ENCODE measurements at regions not wholly inside any gene's neighbourhood (a gene's known extent, or its start where the extent isn't known, plus 50 kb on each side); places are given as distances from the start of the nearest gene placed in this dataset.

DNA sequence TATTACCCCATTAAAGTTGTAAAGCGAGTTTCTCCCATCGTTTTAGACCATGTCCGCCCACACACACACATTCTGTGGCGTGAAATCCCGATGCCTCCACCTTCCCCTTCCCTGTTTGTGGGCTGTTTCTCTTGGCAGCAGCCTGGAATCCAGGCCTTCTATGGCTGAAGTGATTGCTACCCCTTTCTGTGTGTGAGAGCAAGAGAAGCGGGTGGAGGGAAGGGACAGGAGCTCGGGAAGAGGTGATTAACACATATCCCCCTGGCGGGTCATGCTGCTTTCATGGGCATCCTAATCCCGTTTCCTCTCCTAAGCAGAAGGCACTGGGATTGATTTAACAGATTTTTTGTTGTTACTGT, 283.8 kb upstream of the RGMA start:
- H4K20me1 ChIP-seq (ENCODE audit: control insufficient read depth, insufficient read depth) = no peaks in the 10 kb centered on the region
- ChIA-PET SMC1A (ENCODE audit: uncharacterized antibody, unreplicated experiment) (no interaction called here), CTCF (no interaction called here), POLR2A (no interaction called here), RAD21 (ENCODE audit: unreplicated experiment) (no interaction called here)
- no peak overlapping the region for H3K9ac ChIP-seq (ENCODE audit: control insufficient read depth, insufficient read depth, low read length)
- FAIRE-seq (no peak), ATAC-seq (no peak), DNase-seq (ENCODE audit: low read depth, low spot score) (no peak)
- WGBS (ENCODE audit: insufficient coverage, insufficient replicate concordance, low lambda C conversion rate, missing lambda C conversion rate) = 16% methylated on average over 9 of the region's 9 CpGs
- H3K27ac ChIP-seq (ENCODE audit: control insufficient read depth, insufficient read depth) = no peak overlapping the region
- intact Hi-C loops (cut with micrococcal nuclease; ENCODE audit: unreplicated experiment) = no loop called here
- no peak overlapping the region for H3K4me3 ChIP-seq
- no peaks in the 10 kb centered on the region for H3K4me1 ChIP-seq (ENCODE audit: control insufficient read depth, insufficient read depth, low read length)
- H3K36me3 ChIP-seq (ENCODE audit: control insufficient read depth in 2 of 2, insufficient read depth in 2 of 2, low read length in 1 of 2) = no peaks in the 10 kb centered on the region
- no peaks in the 10 kb centered on the region; a peak in 1 of 4 replicates for H3K27me3 ChIP-seq (replicated peaks in 1 of 2; ENCODE audit: control insufficient read depth in 2 of 2, insufficient read depth in 2 of 2, low read length in 1 of 2)
- H3K79me2 ChIP-seq (ENCODE audit: control insufficient read depth, insufficient read depth, low read length) = no peaks in the 10 kb centered on the region
- in situ Hi-C loops (cut with MboI) = no loop called here
- no peak overlapping the region for H2AFZ ChIP-seq (ENCODE audit: control insufficient read depth, low read depth, low read length)
- no peaks in the 10 kb centered on the region for H3K9me3 ChIP-seq (replicated peaks; ENCODE audit: control insufficient read depth, insufficient read depth, low read length)
- no TSS peak for BruUV-seq (replicated peaks)
- TF ChIP-seq NFYB (IDR thresholded peaks at IDR 0.05; ENCODE audit: insufficient read depth, low read depth, low read length) = no peak
- H3K4me2 ChIP-seq (ENCODE audit: control insufficient read depth, insufficient read depth) = no peak overlapping the region

DNA sequence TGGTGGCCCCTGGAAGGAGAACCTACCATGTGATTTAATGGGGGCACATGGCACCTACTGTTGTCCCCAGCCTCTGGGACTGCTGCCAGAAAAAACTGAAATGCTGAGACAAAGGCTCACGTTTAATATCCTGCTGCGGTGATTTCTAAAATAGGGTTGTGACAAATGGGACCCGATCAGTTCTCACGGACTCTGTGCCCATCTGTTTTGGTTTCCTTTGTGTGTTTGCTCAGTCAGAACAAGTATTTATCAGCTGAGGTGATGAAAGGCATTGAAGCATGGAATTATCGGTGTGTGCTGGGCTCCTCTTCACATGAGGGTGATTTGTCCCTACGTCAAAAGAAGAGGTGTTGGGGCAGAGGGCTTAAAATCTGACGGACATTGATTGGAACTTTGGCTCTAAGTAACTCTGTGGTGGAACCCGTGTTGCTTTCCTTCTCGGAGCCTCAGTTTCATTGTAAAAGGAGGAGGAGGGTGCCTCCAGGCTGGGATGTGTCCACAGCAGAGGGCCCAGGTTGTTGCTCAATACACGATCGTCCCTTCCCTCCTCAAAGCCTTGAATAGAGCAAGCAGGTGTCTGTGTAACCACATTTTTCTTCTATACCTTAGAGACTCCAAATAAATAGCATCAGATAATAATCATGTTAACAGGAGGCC, 283.3 kb upstream of the RGMA start:
- SMC1A ChIA-PET (ENCODE audit: uncharacterized antibody, unreplicated experiment) = no interaction called here
- H3K4me2 ChIP-seq (ENCODE audit: control insufficient read depth, insufficient read depth) = no peak overlapping the region
- in situ Hi-C loops (cut with MboI) = no loop called here
- FAIRE-seq (no peak), ATAC-seq (no peak), DNase-seq (ENCODE audit: low read depth, low spot score) (no peak)
- no peaks in the 10 kb centered on the region; a peak in 1 of 4 replicates for H3K27me3 ChIP-seq (replicated peaks in 1 of 2; ENCODE audit: control insufficient read depth in 2 of 2, insufficient read depth in 2 of 2, low read length in 1 of 2)
- no peaks in the 10 kb centered on the region for H3K36me3 ChIP-seq (ENCODE audit: control insufficient read depth in 2 of 2, insufficient read depth in 2 of 2, low read length in 1 of 2)
- no peaks in the 10 kb centered on the region for H3K9me3 ChIP-seq (replicated peaks; ENCODE audit: control insufficient read depth, insufficient read depth, low read length)
- no peak overlapping the region for H3K9ac ChIP-seq (ENCODE audit: control insufficient read depth, insufficient read depth, low read length)
- no peak overlapping the region for H2AFZ ChIP-seq (ENCODE audit: control insufficient read depth, low read depth, low read length)
- RAD21 ChIA-PET (ENCODE audit: unreplicated experiment) = no interaction called here
- POLR2A ChIA-PET = no interaction called here
- H3K79me2 ChIP-seq (ENCODE audit: control insufficient read depth, insufficient read depth, low read length) = no peaks in the 10 kb centered on the region
- no peak overlapping the region for H3K4me3 ChIP-seq
- BruUV-seq (replicated peaks) = no TSS peak
- CTCF ChIA-PET = no interaction called here
- no peaks in the 10 kb centered on the region for H3K4me1 ChIP-seq (ENCODE audit: control insufficient read depth, insufficient read depth, low read length)
- no peak overlapping the region for H3K27ac ChIP-seq (ENCODE audit: control insufficient read depth, insufficient read depth)
- no peaks in the 10 kb centered on the region for H4K20me1 ChIP-seq (ENCODE audit: control insufficient read depth, insufficient read depth)
- WGBS (ENCODE audit: insufficient coverage, insufficient replicate concordance, low lambda C conversion rate, missing lambda C conversion rate) = 21% methylated on average over 11 of the region's 11 CpGs
- intact Hi-C loops (cut with micrococcal nuclease; ENCODE audit: unreplicated experiment) = no loop called here
- no peak for TF ChIP-seq NR2C1 (IDR thresholded peaks at IDR 0.05)
- no peak for TF ChIP-seq PKNOX1 (IDR thresholded peaks at IDR 0.05)
- no peak for TF ChIP-seq DPF2 (IDR thresholded peaks at IDR 0.05)
- TF ChIP-seq, protein P1, sequence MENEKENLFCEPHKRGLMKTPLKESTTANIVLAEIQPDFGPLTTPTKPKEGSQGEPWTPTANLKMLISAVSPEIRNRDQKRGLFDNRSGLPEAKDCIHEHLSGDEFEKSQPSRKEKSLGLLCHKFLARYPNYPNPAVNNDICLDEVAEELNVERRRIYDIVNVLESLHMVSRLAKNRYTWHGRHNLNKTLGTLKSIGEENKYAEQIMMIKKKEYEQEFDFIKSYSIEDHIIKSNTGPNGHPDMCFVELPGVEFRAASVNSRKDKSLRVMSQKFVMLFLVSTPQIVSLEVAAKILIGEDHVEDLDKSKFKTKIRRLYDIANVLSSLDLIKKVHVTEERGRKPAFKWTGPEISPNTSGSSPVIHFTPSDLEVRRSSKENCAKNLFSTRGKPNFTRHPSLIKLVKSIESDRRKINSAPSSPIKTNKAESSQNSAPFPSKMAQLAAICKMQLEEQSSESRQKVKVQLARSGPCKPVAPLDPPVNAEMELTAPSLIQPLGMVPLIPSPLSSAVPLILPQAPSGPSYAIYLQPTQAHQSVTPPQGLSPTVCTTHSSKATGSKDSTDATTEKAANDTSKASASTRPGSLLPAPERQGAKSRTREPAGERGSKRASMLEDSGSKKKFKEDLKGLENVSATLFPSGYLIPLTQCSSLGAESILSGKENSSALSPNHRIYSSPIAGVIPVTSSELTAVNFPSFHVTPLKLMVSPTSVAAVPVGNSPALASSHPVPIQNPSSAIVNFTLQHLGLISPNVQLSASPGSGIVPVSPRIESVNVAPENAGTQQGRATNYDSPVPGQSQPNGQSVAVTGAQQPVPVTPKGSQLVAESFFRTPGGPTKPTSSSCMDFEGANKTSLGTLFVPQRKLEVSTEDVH (IDR thresholded peaks at IDR 0.05; ENCODE audit: low read depth, partially characterized antibody) = no peak
- TF ChIP-seq ZNF274 (IDR thresholded peaks at IDR 0.05; ENCODE audit: insufficient read depth, insufficient read length) = no peak
- TF ChIP-seq NFYB (IDR thresholded peaks at IDR 0.05; ENCODE audit: insufficient read depth, low read depth, low read length) = no peak
- no peak for TF ChIP-seq ESRRA (IDR thresholded peaks at IDR 0.05; ENCODE audit: low read length)
- TF ChIP-seq FOXK2 (IDR thresholded peaks at IDR 0.05) = no peak
- TF ChIP-seq SIX5 (IDR thresholded peaks at IDR 0.05; ENCODE audit: low read depth, low read length, severe bottlenecking) = no peak
- TF ChIP-seq FOS (IDR thresholded peaks at IDR 0.05; ENCODE audit: borderline replicate concordance, extremely low read depth, insufficient read length) = no peak
- no peak for TF ChIP-seq MTA2 (IDR thresholded peaks at IDR 0.05; ENCODE audit: low read depth)
- TF ChIP-seq ZZZ3 (IDR thresholded peaks at IDR 0.05; ENCODE audit: control insufficient read depth, insufficient read length, low read depth) = no peak
- no peak for TF ChIP-seq ATF2 (IDR thresholded peaks at IDR 0.05; ENCODE audit: low read length)

Measured in GM12878 (cell line).